H1 (cell line): ENCODE measurements at regions not wholly inside any gene's neighbourhood (a gene's known extent, or its start where the extent isn't known, plus 50 kb on each side); places are given as distances from the start of the nearest gene placed in this dataset.

Experiments used
- POLR2A ChIP-seq, 2 experiments: IDR thresholded peaks; 1 replicate in 1 of 2; 2 replicates in 1 of 2; pipeline ENCODE4 v1.6.1; 2011; ENCODE audit warnings: low read depth in 2 of 2, low read length in 2 of 2, mild to moderate bottlenecking in 2 of 2; ENCODE audit errors: control extremely low read depth in 1 of 2
- SIN3A ChIP-seq, 2 experiments: IDR thresholded peaks in 1 of 2; conservative IDR thresholded peaks in 1 of 2; 2 replicates each; pipeline ENCODE4 v1.6.1; 2011 to 2012; ENCODE audit warnings: low read length in 2 of 2, improper control_type of control experiment in 1 of 2, low read depth in 1 of 2, mild to moderate bottlenecking in 1 of 2
- TF ChIP-seq, protein P1 (sequence below): fragments of 300-600 bp; sonication (generic); IDR thresholded peaks from 2 replicates; pipeline ENCODE4 v1.7.1; 2012; ENCODE audit warnings: low read length, moderate library complexity, mild to moderate bottlenecking, inconsistent platforms; ENCODE audit not compliant: insufficient replicate concordance
- TF ChIP-seq, protein P2 (sequence below): IDR thresholded peaks from 2 replicates; pipeline ENCODE4 v1.6.1; 2011; ENCODE audit warnings: low read depth, mild to moderate bottlenecking, low read length; ENCODE audit not compliant: insufficient read depth

DNA sequence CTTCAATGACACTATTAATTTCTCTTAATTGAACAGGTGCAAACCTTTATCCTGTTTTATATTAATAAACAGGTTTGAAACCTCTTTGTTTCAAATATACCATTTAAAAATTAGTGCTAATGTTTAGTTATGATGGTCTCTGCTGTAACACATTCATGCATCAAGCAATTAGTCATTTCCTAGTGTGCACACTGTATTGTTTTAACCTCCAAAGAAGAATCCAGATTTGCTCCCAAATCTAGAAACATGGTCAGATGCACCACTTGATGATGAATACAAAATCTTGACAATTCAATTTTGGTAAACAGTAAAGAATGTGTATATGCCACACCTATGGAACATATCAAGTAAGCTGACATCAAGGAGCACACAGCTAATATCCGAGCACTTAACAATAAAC lies 157.1 kb downstream of the TRIML1 start (continued):
- TF ChIP-seq, protein P1, sequence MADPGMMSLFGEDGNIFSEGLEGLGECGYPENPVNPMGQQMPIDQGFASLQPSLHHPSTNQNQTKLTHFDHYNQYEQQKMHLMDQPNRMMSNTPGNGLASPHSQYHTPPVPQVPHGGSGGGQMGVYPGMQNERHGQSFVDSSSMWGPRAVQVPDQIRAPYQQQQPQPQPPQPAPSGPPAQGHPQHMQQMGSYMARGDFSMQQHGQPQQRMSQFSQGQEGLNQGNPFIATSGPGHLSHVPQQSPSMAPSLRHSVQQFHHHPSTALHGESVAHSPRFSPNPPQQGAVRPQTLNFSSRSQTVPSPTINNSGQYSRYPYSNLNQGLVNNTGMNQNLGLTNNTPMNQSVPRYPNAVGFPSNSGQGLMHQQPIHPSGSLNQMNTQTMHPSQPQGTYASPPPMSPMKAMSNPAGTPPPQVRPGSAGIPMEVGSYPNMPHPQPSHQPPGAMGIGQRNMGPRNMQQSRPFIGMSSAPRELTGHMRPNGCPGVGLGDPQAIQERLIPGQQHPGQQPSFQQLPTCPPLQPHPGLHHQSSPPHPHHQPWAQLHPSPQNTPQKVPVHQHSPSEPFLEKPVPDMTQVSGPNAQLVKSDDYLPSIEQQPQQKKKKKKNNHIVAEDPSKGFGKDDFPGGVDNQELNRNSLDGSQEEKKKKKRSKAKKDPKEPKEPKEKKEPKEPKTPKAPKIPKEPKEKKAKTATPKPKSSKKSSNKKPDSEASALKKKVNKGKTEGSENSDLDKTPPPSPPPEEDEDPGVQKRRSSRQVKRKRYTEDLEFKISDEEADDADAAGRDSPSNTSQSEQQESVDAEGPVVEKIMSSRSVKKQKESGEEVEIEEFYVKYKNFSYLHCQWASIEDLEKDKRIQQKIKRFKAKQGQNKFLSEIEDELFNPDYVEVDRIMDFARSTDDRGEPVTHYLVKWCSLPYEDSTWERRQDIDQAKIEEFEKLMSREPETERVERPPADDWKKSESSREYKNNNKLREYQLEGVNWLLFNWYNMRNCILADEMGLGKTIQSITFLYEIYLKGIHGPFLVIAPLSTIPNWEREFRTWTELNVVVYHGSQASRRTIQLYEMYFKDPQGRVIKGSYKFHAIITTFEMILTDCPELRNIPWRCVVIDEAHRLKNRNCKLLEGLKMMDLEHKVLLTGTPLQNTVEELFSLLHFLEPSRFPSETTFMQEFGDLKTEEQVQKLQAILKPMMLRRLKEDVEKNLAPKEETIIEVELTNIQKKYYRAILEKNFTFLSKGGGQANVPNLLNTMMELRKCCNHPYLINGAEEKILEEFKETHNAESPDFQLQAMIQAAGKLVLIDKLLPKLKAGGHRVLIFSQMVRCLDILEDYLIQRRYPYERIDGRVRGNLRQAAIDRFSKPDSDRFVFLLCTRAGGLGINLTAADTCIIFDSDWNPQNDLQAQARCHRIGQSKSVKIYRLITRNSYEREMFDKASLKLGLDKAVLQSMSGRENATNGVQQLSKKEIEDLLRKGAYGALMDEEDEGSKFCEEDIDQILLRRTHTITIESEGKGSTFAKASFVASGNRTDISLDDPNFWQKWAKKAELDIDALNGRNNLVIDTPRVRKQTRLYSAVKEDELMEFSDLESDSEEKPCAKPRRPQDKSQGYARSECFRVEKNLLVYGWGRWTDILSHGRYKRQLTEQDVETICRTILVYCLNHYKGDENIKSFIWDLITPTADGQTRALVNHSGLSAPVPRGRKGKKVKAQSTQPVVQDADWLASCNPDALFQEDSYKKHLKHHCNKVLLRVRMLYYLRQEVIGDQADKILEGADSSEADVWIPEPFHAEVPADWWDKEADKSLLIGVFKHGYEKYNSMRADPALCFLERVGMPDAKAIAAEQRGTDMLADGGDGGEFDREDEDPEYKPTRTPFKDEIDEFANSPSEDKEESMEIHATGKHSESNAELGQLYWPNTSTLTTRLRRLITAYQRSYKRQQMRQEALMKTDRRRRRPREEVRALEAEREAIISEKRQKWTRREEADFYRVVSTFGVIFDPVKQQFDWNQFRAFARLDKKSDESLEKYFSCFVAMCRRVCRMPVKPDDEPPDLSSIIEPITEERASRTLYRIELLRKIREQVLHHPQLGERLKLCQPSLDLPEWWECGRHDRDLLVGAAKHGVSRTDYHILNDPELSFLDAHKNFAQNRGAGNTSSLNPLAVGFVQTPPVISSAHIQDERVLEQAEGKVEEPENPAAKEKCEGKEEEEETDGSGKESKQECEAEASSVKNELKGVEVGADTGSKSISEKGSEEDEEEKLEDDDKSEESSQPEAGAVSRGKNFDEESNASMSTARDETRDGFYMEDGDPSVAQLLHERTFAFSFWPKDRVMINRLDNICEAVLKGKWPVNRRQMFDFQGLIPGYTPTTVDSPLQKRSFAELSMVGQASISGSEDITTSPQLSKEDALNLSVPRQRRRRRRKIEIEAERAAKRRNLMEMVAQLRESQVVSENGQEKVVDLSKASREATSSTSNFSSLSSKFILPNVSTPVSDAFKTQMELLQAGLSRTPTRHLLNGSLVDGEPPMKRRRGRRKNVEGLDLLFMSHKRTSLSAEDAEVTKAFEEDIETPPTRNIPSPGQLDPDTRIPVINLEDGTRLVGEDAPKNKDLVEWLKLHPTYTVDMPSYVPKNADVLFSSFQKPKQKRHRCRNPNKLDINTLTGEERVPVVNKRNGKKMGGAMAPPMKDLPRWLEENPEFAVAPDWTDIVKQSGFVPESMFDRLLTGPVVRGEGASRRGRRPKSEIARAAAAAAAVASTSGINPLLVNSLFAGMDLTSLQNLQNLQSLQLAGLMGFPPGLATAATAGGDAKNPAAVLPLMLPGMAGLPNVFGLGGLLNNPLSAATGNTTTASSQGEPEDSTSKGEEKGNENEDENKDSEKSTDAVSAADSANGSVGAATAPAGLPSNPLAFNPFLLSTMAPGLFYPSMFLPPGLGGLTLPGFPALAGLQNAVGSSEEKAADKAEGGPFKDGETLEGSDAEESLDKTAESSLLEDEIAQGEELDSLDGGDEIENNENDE = no peak
- no peak for TF ChIP-seq POLR2A (IDR thresholded peaks at IDR 0.05; ENCODE audit: control extremely low read depth in 1 of 2, low read depth in 2 of 2, low read length in 2 of 2)
- TF ChIP-seq SIN3A (conservative IDR thresholded peaks at IDR 0.05 in 1 of 2, IDR thresholded peaks at IDR 0.05 in 1 of 2; ENCODE audit: low read depth in 1 of 2, low read length in 2 of 2) = no peak
- TF ChIP-seq, protein P2, sequence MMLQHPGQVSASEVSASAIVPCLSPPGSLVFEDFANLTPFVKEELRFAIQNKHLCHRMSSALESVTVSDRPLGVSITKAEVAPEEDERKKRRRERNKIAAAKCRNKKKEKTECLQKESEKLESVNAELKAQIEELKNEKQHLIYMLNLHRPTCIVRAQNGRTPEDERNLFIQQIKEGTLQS = no peak
